Keratinocyte (primary cell): ENCODE measurements at regions not wholly inside any gene's neighbourhood (a gene's known extent, or its start where the extent isn't known, plus 50 kb on each side); places are given as distances from the start of the nearest gene placed in this dataset.

Experiments used
- DNase-seq: peaks from one replicate; pipeline ENCODE4 v3.0.0-alpha.2; 2011; ENCODE audit warnings: low read depth, missing footprints, low spot score
- FAIRE-seq: peaks from 2 replicates; lab custom pipeline; 2011; peaks lifted over from hg19 to GRCh38; lab: Jason Lieb, UNC
- H2AFZ ChIP-seq: 2 replicates; pipeline ENCODE4 v1.6.0; 2012; ENCODE audit warnings: low read length, control low read depth, inconsistent platforms; ENCODE audit not compliant: control insufficient read depth
- H3K27ac ChIP-seq: 2 replicates; pipeline ENCODE4 v1.5.1; 2011; ENCODE audit warnings: low read length; ENCODE audit not compliant: control insufficient read depth, insufficient read depth
- H3K27me3 ChIP-seq: 3 replicates; pipeline ENCODE4 v1.6.0; 2011; ENCODE audit warnings: low read length; ENCODE audit not compliant: control insufficient read depth, insufficient read depth; ENCODE audit errors: extremely low read depth
- H3K36me3 ChIP-seq, 2 experiments: 2 replicates in 1 of 2; 3 replicates in 1 of 2; pipeline ENCODE4 v1.5.1; 2011; ENCODE audit warnings: low read length in 2 of 2, mild to moderate bottlenecking in 1 of 2; ENCODE audit not compliant: control insufficient read depth in 2 of 2, insufficient read depth in 2 of 2; ENCODE audit errors: extremely low read depth in 1 of 2
- H3K4me1 ChIP-seq: 3 replicates; pipeline ENCODE4 v1.5.1; 2011; ENCODE audit warnings: low read length; ENCODE audit not compliant: control insufficient read depth, insufficient read depth; ENCODE audit errors: extremely low read depth
- H3K4me2 ChIP-seq: 3 replicates; pipeline ENCODE4 v1.6.0; 2011; ENCODE audit warnings: low read depth, low read length; ENCODE audit not compliant: control insufficient read depth, insufficient read depth; ENCODE audit errors: extremely low read depth
- H3K4me3 ChIP-seq, 3 experiments: fragments of 200-600 bp in 1 of 3; sonication (generic) in 1 of 3; 2 replicates in 2 of 3; 3 replicates in 1 of 3; pipeline ENCODE4 v1.5.1; 2011 to 2016; ENCODE audit warnings: low read length in 3 of 3, mild to moderate bottlenecking in 3 of 3, control low read depth in 2 of 3, inconsistent platforms in 1 of 3, low read depth in 1 of 3, mixed read lengths in 1 of 3, mixed run types in 1 of 3, moderate library complexity in 1 of 3; ENCODE audit not compliant: control insufficient read depth in 2 of 3, insufficient read depth in 2 of 3; ENCODE audit errors: extremely low read depth in 1 of 3
- H3K79me2 ChIP-seq: 2 replicates; pipeline ENCODE4 v1.6.0; 2012; ENCODE audit warnings: low read length; ENCODE audit not compliant: control insufficient read depth, insufficient read depth
- H3K9ac ChIP-seq: 3 replicates; pipeline ENCODE4 v1.6.0; 2011; ENCODE audit warnings: low read length; ENCODE audit not compliant: control insufficient read depth, insufficient read depth; ENCODE audit errors: extremely low read depth
- H3K9me1 ChIP-seq: 3 replicates; pipeline ENCODE4 v1.6.0; 2011; ENCODE audit warnings: low read length; ENCODE audit not compliant: control insufficient read depth, insufficient read depth; ENCODE audit errors: extremely low read depth
- H3K9me3 ChIP-seq: 2 replicates; pipeline ENCODE4 v1.5.1; 2012; ENCODE audit warnings: low read depth, low read length; ENCODE audit not compliant: control insufficient read depth
- H4K20me1 ChIP-seq: 3 replicates; pipeline ENCODE4 v1.6.0; 2011; ENCODE audit warnings: low read length; ENCODE audit not compliant: control insufficient read depth, insufficient read depth; ENCODE audit errors: extremely low read depth
- EZH2 ChIP-seq: IDR thresholded peaks from one replicate; pipeline ENCODE4 v1.6.1; 2012; ENCODE audit warnings: inconsistent platforms, mild to moderate bottlenecking, low read length, moderate library complexity
- dilution Hi-C: fragments of 300-500 bp; cut with MboI; formaldehyde crosslinking; loops from one replicate; pipeline ENCODE4 v1.7.0; 2020; ENCODE audit warnings: low sequenced_read_pairs; ENCODE audit not compliant: extremely low pct_ligation_motif_present
- TF ChIP-seq, protein P1 (sequence below), 3 experiments: IDR thresholded peaks in 1 of 3; conservative IDR thresholded peaks in 1 of 3; optimal IDR thresholded peaks in 1 of 3; 2 replicates in 2 of 3; 3 replicates in 1 of 3; pipeline versions ENCODE3 to v1.5.1; 2011; ENCODE audit warnings: low read length in 3 of 3, mild to moderate bottlenecking in 3 of 3, moderate library complexity in 2 of 3, control low read depth in 1 of 3, inconsistent platforms in 1 of 3; ENCODE audit not compliant: insufficient read depth in 2 of 3; ENCODE audit errors: extremely low read depth in 1 of 3

DNA sequence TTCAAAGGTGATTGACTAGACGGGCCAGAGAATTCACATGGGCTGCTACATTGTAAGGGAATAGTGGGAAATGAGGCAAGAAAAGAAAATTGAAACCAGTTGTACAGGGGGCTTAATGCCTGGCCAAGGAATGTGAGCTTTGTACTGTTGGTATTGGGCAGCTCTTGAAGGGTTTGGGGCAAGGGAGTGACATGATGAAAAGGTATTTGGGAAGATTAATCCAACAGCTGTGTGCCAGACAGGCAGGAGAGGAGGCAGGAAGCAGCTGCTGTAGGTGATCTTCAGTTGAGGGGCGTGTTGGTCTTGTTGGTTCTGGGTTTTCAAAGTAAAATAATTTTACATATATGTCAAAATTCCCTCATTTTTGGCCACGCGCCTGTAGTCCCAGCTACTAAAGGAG, 384.5 kb upstream of the TENM3 start:
- dilution Hi-C loops: no loop called here
- no peak for FAIRE-seq
- Histone ChIP-seq H3K4me3 (no peak overlapping the region), H3K9me3 (no peaks in the 10 kb centered on the region), H2AFZ (no peak overlapping the region), H3K27me3 (no peaks in the 10 kb centered on the region), H3K4me1 (peaks cover 25% of the 10 kb centered on the region), H3K9ac (no peak overlapping the region), H3K9me1 (no peaks in the 10 kb centered on the region), H3K36me3 (no peaks in the 10 kb centered on the region), H4K20me1 (no peaks in the 10 kb centered on the region), H3K4me2 (no peak overlapping the region), H3K79me2 (no peaks in the 10 kb centered on the region), H3K27ac (no peak overlapping the region)
- no peak for TF ChIP-seq EZH2
- TF ChIP-seq, protein P1, sequence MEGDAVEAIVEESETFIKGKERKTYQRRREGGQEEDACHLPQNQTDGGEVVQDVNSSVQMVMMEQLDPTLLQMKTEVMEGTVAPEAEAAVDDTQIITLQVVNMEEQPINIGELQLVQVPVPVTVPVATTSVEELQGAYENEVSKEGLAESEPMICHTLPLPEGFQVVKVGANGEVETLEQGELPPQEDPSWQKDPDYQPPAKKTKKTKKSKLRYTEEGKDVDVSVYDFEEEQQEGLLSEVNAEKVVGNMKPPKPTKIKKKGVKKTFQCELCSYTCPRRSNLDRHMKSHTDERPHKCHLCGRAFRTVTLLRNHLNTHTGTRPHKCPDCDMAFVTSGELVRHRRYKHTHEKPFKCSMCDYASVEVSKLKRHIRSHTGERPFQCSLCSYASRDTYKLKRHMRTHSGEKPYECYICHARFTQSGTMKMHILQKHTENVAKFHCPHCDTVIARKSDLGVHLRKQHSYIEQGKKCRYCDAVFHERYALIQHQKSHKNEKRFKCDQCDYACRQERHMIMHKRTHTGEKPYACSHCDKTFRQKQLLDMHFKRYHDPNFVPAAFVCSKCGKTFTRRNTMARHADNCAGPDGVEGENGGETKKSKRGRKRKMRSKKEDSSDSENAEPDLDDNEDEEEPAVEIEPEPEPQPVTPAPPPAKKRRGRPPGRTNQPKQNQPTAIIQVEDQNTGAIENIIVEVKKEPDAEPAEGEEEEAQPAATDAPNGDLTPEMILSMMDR (optimal IDR thresholded peaks at IDR 0.05 in 1 of 3, IDR thresholded peaks at IDR 0.05 in 1 of 3, conservative IDR thresholded peaks at IDR 0.05 in 1 of 3; ENCODE audit: extremely low read depth in 1 of 3, insufficient read depth in 2 of 3, low read length in 3 of 3): no peak
- DNase-seq: no peak

- FAIRE-seq (no peak), DNase-seq (no peak)
- Histone ChIP-seq H3K27me3 (no peaks in the 10 kb centered on the region), H3K4me3 (no peak overlapping the region), H3K36me3 (no peaks in the 10 kb centered on the region), H3K4me2 (no peak overlapping the region), H4K20me1 (no peaks in the 10 kb centered on the region), H3K4me1 (peaks cover 18% of the 10 kb centered on the region), H3K79me2 (no peaks in the 10 kb centered on the region), H3K27ac (no peak overlapping the region), H3K9ac (no peak overlapping the region), H2AFZ (no peak overlapping the region), H3K9me1 (no peaks in the 10 kb centered on the region), H3K9me3 (no peaks in the 10 kb centered on the region)
- no peak for TF ChIP-seq EZH2
- TF ChIP-seq, protein P1 (optimal IDR thresholded peaks at IDR 0.05 in 1 of 3, IDR thresholded peaks at IDR 0.05 in 1 of 3, conservative IDR thresholded peaks at IDR 0.05 in 1 of 3; ENCODE audit: extremely low read depth in 1 of 3, insufficient read depth in 2 of 3, low read length in 3 of 3): no peak
- dilution Hi-C loops: no loop called here
Measured at GRCh38 chr4:181859439-181859838, 383.8 kb upstream of the TENM3 start.
